ENCODE measurements at regions not wholly inside any gene's neighbourhood (a gene's known extent, or its start where the extent isn't known, plus 50 kb on each side); places are given as distances from the start of the nearest gene placed in this dataset.

- no peak for DNase-seq (ENCODE audit: low read depth)
- no peak overlapping the region for H3K4me3 ChIP-seq (ENCODE audit: low read depth, low read length)
- TF ChIP-seq, protein P1, sequence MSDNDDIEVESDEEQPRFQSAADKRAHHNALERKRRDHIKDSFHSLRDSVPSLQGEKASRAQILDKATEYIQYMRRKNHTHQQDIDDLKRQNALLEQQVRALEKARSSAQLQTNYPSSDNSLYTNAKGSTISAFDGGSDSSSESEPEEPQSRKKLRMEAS (IDR thresholded peaks at IDR 0.05; ENCODE audit: low read depth, low read length), result no peak
- TF ChIP-seq POLR2A (IDR thresholded peaks at IDR 0.05; ENCODE audit: extremely low read depth, insufficient read length), result no peak
- TF ChIP-seq MYC (IDR thresholded peaks at IDR 0.05; ENCODE audit: low read depth, low read length), result no peak
- no peak for TF ChIP-seq CTCF (IDR thresholded peaks at IDR 0.05; ENCODE audit: low read depth, low read length)
Measured at GRCh38 chr5:175253597-175253996, 190.4 kb downstream of the DRD1 start.

GRCh38 chr5:175252234-175252805, 191.7 kb downstream of the DRD1 start:
- TF ChIP-seq, protein P1 (IDR thresholded peaks at IDR 0.05; ENCODE audit: low read depth, low read length), result no peak
- TF ChIP-seq MYC (IDR thresholded peaks at IDR 0.05; ENCODE audit: low read depth, low read length) (no peak), CTCF (IDR thresholded peaks at IDR 0.05; ENCODE audit: low read depth, low read length) (no peak), POLR2A (IDR thresholded peaks at IDR 0.05; ENCODE audit: extremely low read depth, insufficient read length) (no peak)
- no peak overlapping the region for H3K4me3 ChIP-seq (ENCODE audit: low read depth, low read length)
- DNase-seq (ENCODE audit: low read depth), result no peak

DNA sequence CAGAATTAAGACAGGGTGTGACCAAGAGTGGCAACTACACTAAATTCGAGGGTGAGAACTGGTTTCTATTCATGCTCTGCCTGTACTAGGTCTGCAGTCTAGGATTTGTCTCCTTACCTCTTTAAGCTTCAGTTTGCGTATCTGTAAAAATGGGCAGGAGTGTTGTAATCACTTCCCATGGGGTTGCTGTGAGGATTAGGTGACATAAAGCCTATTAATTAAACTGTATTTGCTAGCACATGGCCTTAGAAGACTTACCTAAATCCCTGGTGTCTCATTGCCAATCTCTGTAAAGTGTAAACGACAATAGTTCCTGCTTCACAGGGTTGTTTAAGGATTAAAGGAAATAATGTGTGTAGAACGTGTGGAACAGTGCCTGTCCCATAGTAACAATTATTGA, 193.6 kb downstream of the DRD1 start:
- TF ChIP-seq CTCF (IDR thresholded peaks at IDR 0.05; ENCODE audit: low read depth, low read length) (no peak), POLR2A (IDR thresholded peaks at IDR 0.05; ENCODE audit: extremely low read depth, insufficient read length) (no peak), MYC (IDR thresholded peaks at IDR 0.05; ENCODE audit: low read depth, low read length) (no peak)
- TF ChIP-seq, protein P1 (IDR thresholded peaks at IDR 0.05; ENCODE audit: low read depth, low read length), result no peak
- DNase-seq (ENCODE audit: low read depth), result no peak
- H3K4me3 ChIP-seq (ENCODE audit: low read depth, low read length), result no peak overlapping the region

GRCh38 chr5:175248416-175248905, 195.5 kb downstream of the DRD1 start:
- no peak for DNase-seq (ENCODE audit: low read depth)
- H3K4me3 ChIP-seq (ENCODE audit: low read depth, low read length), result no peak overlapping the region
- TF ChIP-seq MYC (IDR thresholded peaks at IDR 0.05; ENCODE audit: low read depth, low read length) (no peak), CTCF (IDR thresholded peaks at IDR 0.05; ENCODE audit: low read depth, low read length) (no peak), POLR2A (IDR thresholded peaks at IDR 0.05; ENCODE audit: extremely low read depth, insufficient read length) (no peak)
- TF ChIP-seq, protein P1 (IDR thresholded peaks at IDR 0.05; ENCODE audit: low read depth, low read length), result no peak

DNA sequence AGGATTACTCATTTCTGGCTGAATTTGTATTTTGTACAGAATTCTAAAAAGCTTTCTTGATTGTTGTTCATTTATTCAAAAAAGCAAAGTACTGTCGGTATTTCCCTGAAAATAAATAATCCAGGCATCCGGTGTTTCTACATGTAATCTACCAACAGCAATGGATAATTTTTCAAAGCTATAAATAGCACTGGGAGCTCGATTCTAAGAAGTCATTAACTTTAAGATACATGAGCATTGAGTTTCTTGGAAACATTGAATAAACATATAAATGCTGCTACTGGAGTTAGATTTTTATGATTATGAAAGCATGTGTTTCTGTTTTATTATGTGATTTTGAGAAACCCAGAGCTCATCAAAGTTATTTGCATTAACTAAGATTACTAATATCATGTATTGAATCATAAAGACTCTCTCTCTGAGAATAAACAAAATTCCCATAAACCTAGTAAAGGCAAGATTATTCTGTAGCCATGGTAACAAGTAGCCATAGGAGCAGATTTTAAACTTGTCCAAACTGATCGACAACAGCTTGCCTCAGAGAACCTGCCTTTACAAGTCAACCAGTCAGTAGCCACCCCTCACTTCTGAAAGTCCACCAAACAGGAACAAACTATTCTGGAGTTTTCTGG, 197.0 kb downstream of the DRD1 start:
- no peak for DNase-seq (ENCODE audit: low read depth)
- no peak overlapping the region for H3K4me3 ChIP-seq (ENCODE audit: low read depth, low read length)
- TF ChIP-seq CTCF (IDR thresholded peaks at IDR 0.05; ENCODE audit: low read depth, low read length), result no peak
- no peak for TF ChIP-seq POLR2A (IDR thresholded peaks at IDR 0.05; ENCODE audit: extremely low read depth, insufficient read length)
- TF ChIP-seq, protein P1 (IDR thresholded peaks at IDR 0.05; ENCODE audit: low read depth, low read length), result no peak
- no peak for TF ChIP-seq MYC (IDR thresholded peaks at IDR 0.05; ENCODE audit: low read depth, low read length)

All from NB4 (cell line).